Kidney epithelial cell (primary cell): ENCODE measurements at regions not wholly inside any gene's neighbourhood (a gene's known extent, or its start where the extent isn't known, plus 50 kb on each side); places are given as distances from the start of the nearest gene placed in this dataset.

Source experiments
- DNase-seq: peaks from one replicate; pipeline ENCODE4 v3.0.0-alpha.2; 2010; ENCODE audit warnings: low read depth
- H3K27me3 ChIP-seq: 2 replicates; pipeline ENCODE4 v1.6.0; 2011; ENCODE audit warnings: low read length; ENCODE audit not compliant: control insufficient read depth, insufficient read depth
- H3K36me3 ChIP-seq: 2 replicates; pipeline ENCODE4 v1.5.1; 2011; ENCODE audit warnings: low read length; ENCODE audit not compliant: control insufficient read depth, insufficient read depth
- H3K4me3 ChIP-seq: 2 replicates; pipeline ENCODE4 v1.5.1; 2011; ENCODE audit warnings: low read depth, mild to moderate bottlenecking, control low read depth, low read length
- CTCF ChIP-seq: IDR thresholded peaks from 2 replicates; pipeline ENCODE4 v1.5.1; 2011; ENCODE audit warnings: mild to moderate bottlenecking, moderate library complexity, low read length, control low read depth, inconsistent platforms; ENCODE audit not compliant: insufficient read depth, poor library complexity, severe bottlenecking

GRCh38 chr9:99576002-99576401 is 245.7 kb upstream of the NR4A3 start:
- Histone ChIP-seq H3K27me3 (no peaks in the 10 kb centered on the region), H3K4me3 (no peak overlapping the region), H3K36me3 (no peaks in the 10 kb centered on the region)
- no peak for TF ChIP-seq CTCF
- no peak for DNase-seq

GRCh38 chr9:99576876-99577275 is 244.8 kb upstream of the NR4A3 start:
- H3K36me3 ChIP-seq = no peaks in the 10 kb centered on the region
- no peak for TF ChIP-seq CTCF
- no peak for DNase-seq
- no peak overlapping the region for H3K4me3 ChIP-seq
- no peaks in the 10 kb centered on the region for H3K27me3 ChIP-seq

- no peak for DNase-seq
- no peaks in the 10 kb centered on the region for H3K27me3 ChIP-seq
- no peak for TF ChIP-seq CTCF
- no peaks in the 10 kb centered on the region for H3K36me3 ChIP-seq
- H3K4me3 ChIP-seq = no peak overlapping the region
Observed at GRCh38 chr9:99577351-99577750, 244.3 kb upstream of the NR4A3 start.

GRCh38 chr9:99578666-99579065 is 243.0 kb upstream of the NR4A3 start:
- no peak for TF ChIP-seq CTCF
- H3K27me3 ChIP-seq = no peaks in the 10 kb centered on the region
- no peak overlapping the region for H3K4me3 ChIP-seq
- H3K36me3 ChIP-seq = no peaks in the 10 kb centered on the region
- no peak for DNase-seq

- TF ChIP-seq CTCF = no peak
- no peaks in the 10 kb centered on the region for H3K27me3 ChIP-seq
- no peaks in the 10 kb centered on the region for H3K36me3 ChIP-seq
- DNase-seq = no peak
- H3K4me3 ChIP-seq = no peak overlapping the region
Observed at GRCh38 chr9:99579964-99580363, 241.7 kb upstream of the NR4A3 start.

GRCh38 chr9:99582814-99583213 is 238.9 kb upstream of the NR4A3 start:
- TF ChIP-seq CTCF = no peak
- H3K36me3 ChIP-seq = no peaks in the 10 kb centered on the region

More at GRCh38 chr9:99582814-99583213, 238.9 kb upstream of the NR4A3 start:
- DNase-seq = no peak
- Histone ChIP-seq H3K4me3 (no peak overlapping the region), H3K27me3 (no peaks in the 10 kb centered on the region)
